ENCODE measurements at regions not wholly inside any gene's neighbourhood (a gene's known extent, or its start where the extent isn't known, plus 50 kb on each side); places are given as distances from the start of the nearest gene placed in this dataset.

DNA sequence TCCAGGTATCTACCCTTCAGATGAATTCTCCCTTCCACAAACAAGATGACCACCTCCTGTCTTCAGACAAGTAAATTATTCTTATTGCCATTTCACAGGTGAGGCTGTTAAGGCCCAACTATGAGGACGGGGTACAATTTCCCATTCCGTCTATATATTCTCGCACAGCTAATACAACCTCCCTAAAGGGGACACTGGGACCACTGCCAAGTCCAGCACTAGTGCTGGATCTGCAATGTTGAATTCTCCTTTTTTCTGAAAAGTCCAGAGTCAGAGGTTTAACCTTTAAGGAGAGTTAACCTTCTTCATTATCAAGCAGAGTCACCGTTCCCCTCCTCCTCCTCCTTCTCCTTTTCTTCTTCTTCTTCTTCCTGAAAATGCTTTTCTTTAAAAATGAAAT is 130.4 kb upstream of the PARP11 start:
- TF ChIP-seq, protein P1, sequence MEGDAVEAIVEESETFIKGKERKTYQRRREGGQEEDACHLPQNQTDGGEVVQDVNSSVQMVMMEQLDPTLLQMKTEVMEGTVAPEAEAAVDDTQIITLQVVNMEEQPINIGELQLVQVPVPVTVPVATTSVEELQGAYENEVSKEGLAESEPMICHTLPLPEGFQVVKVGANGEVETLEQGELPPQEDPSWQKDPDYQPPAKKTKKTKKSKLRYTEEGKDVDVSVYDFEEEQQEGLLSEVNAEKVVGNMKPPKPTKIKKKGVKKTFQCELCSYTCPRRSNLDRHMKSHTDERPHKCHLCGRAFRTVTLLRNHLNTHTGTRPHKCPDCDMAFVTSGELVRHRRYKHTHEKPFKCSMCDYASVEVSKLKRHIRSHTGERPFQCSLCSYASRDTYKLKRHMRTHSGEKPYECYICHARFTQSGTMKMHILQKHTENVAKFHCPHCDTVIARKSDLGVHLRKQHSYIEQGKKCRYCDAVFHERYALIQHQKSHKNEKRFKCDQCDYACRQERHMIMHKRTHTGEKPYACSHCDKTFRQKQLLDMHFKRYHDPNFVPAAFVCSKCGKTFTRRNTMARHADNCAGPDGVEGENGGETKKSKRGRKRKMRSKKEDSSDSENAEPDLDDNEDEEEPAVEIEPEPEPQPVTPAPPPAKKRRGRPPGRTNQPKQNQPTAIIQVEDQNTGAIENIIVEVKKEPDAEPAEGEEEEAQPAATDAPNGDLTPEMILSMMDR (IDR thresholded peaks at IDR 0.05), result no peak
- no peaks in the 10 kb centered on the region for H3K9me3 Mint-ChIP-seq
- ATAC-seq (ENCODE audit: low read depth) (no peak), DNase-seq (no peak)
- ChIA-PET POLR2A (interaction anchor here (0.5 to 0.6 kb wide), 2 partner anchors 21 to 130 kb away, joined by 3 to 4 read pairs; partner anchors contain the start of gene PARP11), CTCF (interaction anchor here (12.6 kb wide), 1 partner anchor 274 kb away, joined by 206 read pairs; no protein-coding TSS in a partner anchor)
- no peak overlapping the region for H3K27ac Mint-ChIP-seq
- peaks cover 16% of the 10 kb centered on the region for H3K27me3 Mint-ChIP-seq
- no peaks in the 10 kb centered on the region for H3K4me1 Mint-ChIP-seq
- intact Hi-C loops (cut with micrococcal nuclease), result no loop called here
- no peak overlapping the region for H3K4me3 Mint-ChIP-seq
- H3K36me3 Mint-ChIP-seq (ENCODE audit: low read depth), result no peaks in the 10 kb centered on the region

- TF ChIP-seq, protein P1 (IDR thresholded peaks at IDR 0.05), result no peak
- DNase-seq (no peak), ATAC-seq (ENCODE audit: low read depth) (no peak)
- no peak overlapping the region for H3K4me3 Mint-ChIP-seq
- no peaks in the 10 kb centered on the region for H3K36me3 Mint-ChIP-seq (ENCODE audit: low read depth)
- peaks cover 16% of the 10 kb centered on the region for H3K27me3 Mint-ChIP-seq
- no peaks in the 10 kb centered on the region for H3K9me3 Mint-ChIP-seq
- no peaks in the 10 kb centered on the region for H3K4me1 Mint-ChIP-seq
- ChIA-PET CTCF (interaction anchor here (12.6 kb wide), 1 partner anchor 274 kb away, joined by 206 read pairs; no protein-coding TSS in a partner anchor), POLR2A (no interaction called here)
- intact Hi-C loops (cut with micrococcal nuclease), result no loop called here
- H3K27ac Mint-ChIP-seq, result no peak overlapping the region
Observed at GRCh38 chr12:4002601-4003000, 129.4 kb upstream of the PARP11 start.

- ChIA-PET CTCF (interaction anchor here (12.6 kb wide), 1 partner anchor 275 kb away, joined by 206 read pairs; no protein-coding TSS in a partner anchor), POLR2A (no interaction called here)
- H3K27ac Mint-ChIP-seq, result no peak overlapping the region
- H3K27me3 Mint-ChIP-seq, result peaks cover 16% of the 10 kb centered on the region
- no peaks in the 10 kb centered on the region for H3K9me3 Mint-ChIP-seq
- intact Hi-C loops (cut with micrococcal nuclease), result no loop called here
- TF ChIP-seq, protein P1 (IDR thresholded peaks at IDR 0.05), result no peak
- H3K36me3 Mint-ChIP-seq (ENCODE audit: low read depth), result no peaks in the 10 kb centered on the region
- H3K4me1 Mint-ChIP-seq, result no peaks in the 10 kb centered on the region
- ATAC-seq (ENCODE audit: low read depth) (no peak), DNase-seq (no peak)
- no peak overlapping the region for H3K4me3 Mint-ChIP-seq
Observed at GRCh38 chr12:4001841-4002240, 128.6 kb upstream of the PARP11 start.

DNA sequence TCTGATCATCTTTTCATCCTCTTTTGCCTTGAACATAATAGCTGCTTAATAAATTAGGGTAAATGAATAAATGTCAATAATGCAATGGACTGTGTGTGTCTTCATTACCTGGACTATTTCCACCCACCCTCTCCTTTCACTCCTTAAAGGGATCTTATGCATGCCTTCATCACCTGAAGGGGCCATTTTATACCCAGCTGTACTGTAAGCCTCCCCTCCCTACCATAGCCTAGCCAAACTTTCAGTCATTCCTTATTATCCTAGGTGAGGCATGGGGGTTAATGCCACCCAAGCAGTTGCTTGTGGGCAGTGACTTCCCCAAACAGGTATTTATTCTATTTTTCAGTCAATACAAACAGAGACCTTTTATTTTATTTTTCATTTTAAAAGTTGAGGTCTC is 127.8 kb upstream of the PARP11 start:
- ChIA-PET POLR2A (no interaction called here), CTCF (interaction anchor here (0.7 to 12.6 kb wide), 4 partner anchors 25 to 524 kb away, joined by 3 to 206 read pairs (median 3); no protein-coding TSS in a partner anchor)
- H3K27me3 Mint-ChIP-seq, result peaks cover 11% of the 10 kb centered on the region
- intact Hi-C loops (cut with micrococcal nuclease), result no loop called here
- H3K36me3 Mint-ChIP-seq (ENCODE audit: low read depth), result no peaks in the 10 kb centered on the region
- DNase-seq (no peak), ATAC-seq (ENCODE audit: low read depth) (no peak)
- H3K9me3 Mint-ChIP-seq, result no peaks in the 10 kb centered on the region
- no peak overlapping the region for H3K4me3 Mint-ChIP-seq
- TF ChIP-seq, protein P1 (IDR thresholded peaks at IDR 0.05), result no peak
- no peaks in the 10 kb centered on the region for H3K4me1 Mint-ChIP-seq
- H3K27ac Mint-ChIP-seq, result no peak overlapping the region

GRCh38 chr12:3999904-4000303 is 126.7 kb upstream of the PARP11 start:
- no peaks in the 10 kb centered on the region for H3K36me3 Mint-ChIP-seq (ENCODE audit: low read depth)
- H3K4me3 Mint-ChIP-seq, result no peak overlapping the region
- POLR2A ChIA-PET, result interaction anchor here (0.8 to 1.1 kb wide), 3 partner anchors 11 to 277 kb away, joined by 3 to 4 read pairs (median 4); partner anchors contain the start of gene PARP11
- TF ChIP-seq, protein P1 (IDR thresholded peaks at IDR 0.05), result no peak
- H3K4me1 Mint-ChIP-seq, result no peaks in the 10 kb centered on the region
- intact Hi-C loops (cut with micrococcal nuclease), result loop anchor here (5.0 kb wide), 1 partner anchor 527 kb away; no protein-coding TSS in a partner anchor
- peaks cover 9% of the 10 kb centered on the region for H3K27me3 Mint-ChIP-seq
- DNase-seq, result no peak
- CTCF ChIA-PET, result interaction anchor here (0.8 to 12.6 kb wide), 3 partner anchors 24 to 277 kb away, joined by 3 to 206 read pairs (median 3); no protein-coding TSS in a partner anchor
- no peak overlapping the region for H3K27ac Mint-ChIP-seq
- no peaks in the 10 kb centered on the region for H3K9me3 Mint-ChIP-seq
- no peak for ATAC-seq (ENCODE audit: low read depth)

Data from activated B cell treated with CpG ODN at 0.5 μM for 24 hours (primary cell).